SKM-1 (cell line): ENCODE measurements at regions not wholly inside any gene's neighbourhood (a gene's known extent, or its start where the extent isn't known, plus 50 kb on each side); places are given as distances from the start of the nearest gene placed in this dataset.

Experiments
- DNase-seq: peaks from one replicate; lab custom pipeline; 2025; ENCODE audit not compliant: unreplicated experiment; lab: John Stamatoyannopoulos, UW

- DNase-seq, result no peak
Measured at GRCh38 chr5:74105126-74105780, 479.3 kb downstream of the ARHGEF28 start.

GRCh38 chr5:74103131-74104023 is 477.4 kb downstream of the ARHGEF28 start:
- DNase-seq, result no peak

DNA sequence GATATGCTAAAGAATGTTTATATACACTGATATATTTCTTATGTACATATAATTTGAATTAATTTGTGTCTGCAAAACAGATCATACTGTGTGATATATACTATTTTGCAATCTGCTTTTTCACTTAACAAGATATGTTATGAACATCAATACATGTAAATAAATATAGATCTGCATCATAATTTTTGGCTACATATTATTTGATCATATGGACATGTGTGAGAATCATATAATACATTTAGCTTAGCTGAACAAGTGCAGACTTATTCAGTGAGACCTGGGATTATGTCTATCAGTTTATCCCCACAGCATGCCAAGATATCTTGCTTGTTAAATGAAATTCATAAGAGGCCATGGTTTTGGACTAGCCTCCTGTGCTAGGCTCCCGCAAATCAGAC is 474.3 kb downstream of the ARHGEF28 start:
- DNase-seq, result no peak

DNA sequence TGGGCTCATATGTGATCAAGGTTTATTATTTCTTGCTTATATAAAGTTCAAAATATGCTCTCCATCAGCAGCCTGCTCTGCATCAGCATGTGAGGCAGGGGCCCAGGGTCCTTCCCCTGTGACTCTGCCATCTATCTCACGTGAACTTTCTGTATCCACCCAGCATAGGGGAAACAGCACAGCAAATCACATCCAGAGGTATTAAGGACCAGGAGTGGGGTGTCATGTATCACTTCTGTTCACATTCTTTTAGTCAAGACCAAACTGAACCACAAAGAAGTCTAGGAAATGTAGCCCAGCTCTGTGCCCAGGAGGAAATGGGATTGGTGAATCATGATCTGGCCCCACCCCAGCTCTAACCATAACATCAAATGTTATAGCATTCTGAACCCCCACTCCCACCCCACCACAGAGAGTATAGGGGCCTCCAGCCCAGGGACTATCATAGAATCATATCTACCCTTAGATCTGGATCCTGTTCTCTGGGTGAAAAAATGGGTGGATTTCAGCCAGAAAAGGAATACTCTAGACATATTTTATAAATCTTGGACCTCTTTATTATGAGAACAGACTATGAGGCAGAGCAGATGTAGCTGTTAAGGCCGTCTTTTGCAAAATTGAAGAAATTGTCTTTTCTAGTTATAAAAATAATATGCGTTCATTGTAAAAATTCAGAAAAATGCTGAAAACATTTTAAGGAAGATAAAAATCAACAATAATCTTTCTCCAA is 473.7 kb downstream of the ARHGEF28 start:
- no peak for DNase-seq

DNA sequence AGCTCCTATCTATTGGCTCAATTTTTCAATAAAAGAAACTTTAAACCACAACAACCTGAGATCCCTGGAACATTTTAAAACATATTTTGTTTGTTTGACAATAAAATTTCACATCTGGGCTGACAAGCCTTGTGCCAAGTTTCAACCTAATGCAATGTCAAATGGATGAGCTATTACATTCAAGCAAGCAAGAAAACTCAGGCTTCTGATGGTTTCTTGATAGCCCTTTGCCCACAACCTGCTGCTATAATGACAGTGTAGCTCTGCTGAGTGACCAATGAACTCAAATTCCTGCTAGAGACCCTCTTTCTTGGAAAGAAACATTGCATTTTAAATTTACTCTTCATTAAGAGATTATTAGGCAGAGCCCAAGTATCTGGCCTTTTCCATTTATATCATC is 472.9 kb downstream of the ARHGEF28 start:
- no peak for DNase-seq

GRCh38 chr5:74098456-74098855 is 472.5 kb downstream of the ARHGEF28 start:
- DNase-seq, result no peak

GRCh38 chr5:74096325-74096724 is 470.3 kb downstream of the ARHGEF28 start:
- no peak for DNase-seq

DNA sequence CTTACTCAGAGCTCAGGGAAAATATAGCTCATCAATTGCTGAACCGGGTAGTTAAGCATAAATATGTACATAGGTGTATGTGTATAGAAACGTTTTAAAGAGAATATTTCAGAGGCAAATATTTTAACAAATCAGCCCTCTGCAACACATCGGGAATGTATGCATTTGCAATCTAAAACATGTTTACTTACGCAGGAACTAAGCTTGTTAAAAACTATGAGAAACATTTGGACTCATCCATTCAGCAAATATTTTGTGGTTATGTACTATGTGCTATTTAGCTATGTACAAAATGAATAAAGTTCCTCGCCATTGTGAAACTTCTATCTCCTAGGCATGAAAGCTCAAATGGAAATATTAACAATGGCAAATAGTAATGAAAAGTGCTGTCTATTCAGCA is 469.9 kb downstream of the ARHGEF28 start:
- DNase-seq, result no peak

DNA sequence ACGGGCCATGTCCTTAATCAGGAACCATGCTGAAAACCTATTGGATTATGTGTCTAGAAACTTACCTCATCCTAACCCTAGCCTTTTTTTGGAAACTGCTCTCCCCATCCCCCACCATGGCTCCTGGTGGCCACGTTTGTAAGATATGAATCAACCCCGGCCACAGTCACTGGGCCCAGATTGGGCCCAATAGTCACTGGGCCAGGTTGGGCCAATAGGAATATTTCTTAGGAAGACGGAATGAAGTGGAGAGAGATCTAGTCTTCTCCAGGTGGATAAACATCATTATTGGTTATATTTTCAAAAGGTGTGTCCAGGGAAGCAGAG is 468.7 kb downstream of the ARHGEF28 start:
- no peak for DNase-seq

- no peak for DNase-seq
Measured at GRCh38 chr5:74094096-74094781, 468.2 kb downstream of the ARHGEF28 start.

GRCh38 chr5:74093561-74093960 is 467.6 kb downstream of the ARHGEF28 start:
- no peak for DNase-seq

DNA sequence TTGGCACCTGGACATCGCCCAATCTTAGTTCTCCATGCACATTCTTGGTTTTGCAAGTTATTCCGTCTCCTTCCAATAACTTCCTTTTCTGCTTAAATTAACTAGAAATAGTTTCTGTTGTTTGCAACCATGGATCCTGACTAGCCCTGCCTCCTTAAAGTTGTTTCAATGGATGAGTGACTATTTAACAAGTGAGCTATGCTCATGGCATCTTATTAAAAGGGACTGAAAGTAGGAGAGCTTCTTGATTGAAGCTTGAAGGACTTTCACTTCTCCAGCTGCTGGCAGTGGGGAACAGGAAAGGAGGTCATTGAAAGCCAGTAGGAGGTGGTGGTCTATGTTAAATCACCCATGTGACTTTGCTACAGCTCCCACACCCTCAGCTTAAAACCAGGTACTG is 466.8 kb downstream of the ARHGEF28 start:
- no peak for DNase-seq

DNA sequence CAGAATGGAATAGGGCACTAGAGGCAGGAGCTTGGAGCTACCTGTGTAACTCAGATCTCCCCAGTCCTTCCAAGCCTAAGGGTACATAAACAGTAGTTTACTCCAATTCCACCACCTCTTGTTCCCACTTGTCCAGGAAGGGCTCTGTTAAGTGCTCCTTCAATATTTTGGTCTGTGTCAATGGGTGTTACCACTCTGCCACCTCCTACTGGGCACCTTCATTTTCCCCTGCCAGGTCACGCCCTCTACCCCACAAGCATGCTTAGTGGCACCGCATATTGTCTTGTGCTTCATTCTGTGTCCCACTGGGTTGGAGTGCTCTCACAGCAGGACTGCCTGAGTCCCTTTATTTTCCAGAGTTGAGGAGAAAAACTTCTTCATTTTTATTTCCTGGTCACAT is 459.8 kb downstream of the ARHGEF28 start:
- DNase-seq, result no peak

- no peak for DNase-seq
Measured at GRCh38 chr5:74085186-74085585, 459.2 kb downstream of the ARHGEF28 start.

- DNase-seq, result no peak
Measured at GRCh38 chr5:74083096-74083791, 457.2 kb downstream of the ARHGEF28 start.

DNA sequence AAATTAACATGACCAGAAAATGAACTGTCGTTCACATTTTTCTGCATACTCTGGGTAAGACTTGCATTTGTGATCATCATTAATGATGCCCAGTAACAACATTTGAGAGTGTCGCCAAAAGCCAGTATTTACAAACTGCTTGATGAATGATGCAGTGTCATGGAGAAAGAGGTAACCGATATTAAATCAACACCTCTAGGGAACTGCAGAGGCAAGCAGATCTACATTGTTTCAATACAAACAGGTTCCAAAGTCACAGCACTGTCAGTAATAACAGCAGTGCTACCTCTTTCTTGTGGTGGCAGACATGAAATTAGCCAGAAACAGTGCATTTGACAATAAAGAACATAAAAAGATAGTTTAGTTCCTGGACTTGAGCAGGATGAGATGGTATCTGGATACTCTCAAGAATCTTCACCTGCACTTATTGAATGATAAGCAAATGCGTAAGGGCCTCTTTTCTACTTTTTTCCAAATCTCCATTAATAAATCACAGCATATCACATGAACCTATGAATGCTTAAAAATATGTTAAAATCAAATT is 456.6 kb downstream of the ARHGEF28 start:
- no peak for DNase-seq

GRCh38 chr5:74081126-74081525 is 455.1 kb downstream of the ARHGEF28 start:
- DNase-seq, result no peak

GRCh38 chr5:74079971-74080556 is 454.1 kb downstream of the ARHGEF28 start:
- no peak for DNase-seq

- no peak for DNase-seq
Measured at GRCh38 chr5:74075501-74076484, 449.8 kb downstream of the ARHGEF28 start.
